HG03175 (cell line): ENCODE measurements at regions not wholly inside any gene's neighbourhood (a gene's known extent, or its start where the extent isn't known, plus 50 kb on each side); places are given as distances from the start of the nearest gene placed in this dataset.

Experiments
- ATAC-seq: cut with Tn5 transposase; IDR thresholded peaks from one replicate; pipeline ENCODE4 v1.9.1; 2021; ENCODE audit warnings: mild to moderate bottlenecking, moderate library complexity; ENCODE audit not compliant: unreplicated experiment

DNA sequence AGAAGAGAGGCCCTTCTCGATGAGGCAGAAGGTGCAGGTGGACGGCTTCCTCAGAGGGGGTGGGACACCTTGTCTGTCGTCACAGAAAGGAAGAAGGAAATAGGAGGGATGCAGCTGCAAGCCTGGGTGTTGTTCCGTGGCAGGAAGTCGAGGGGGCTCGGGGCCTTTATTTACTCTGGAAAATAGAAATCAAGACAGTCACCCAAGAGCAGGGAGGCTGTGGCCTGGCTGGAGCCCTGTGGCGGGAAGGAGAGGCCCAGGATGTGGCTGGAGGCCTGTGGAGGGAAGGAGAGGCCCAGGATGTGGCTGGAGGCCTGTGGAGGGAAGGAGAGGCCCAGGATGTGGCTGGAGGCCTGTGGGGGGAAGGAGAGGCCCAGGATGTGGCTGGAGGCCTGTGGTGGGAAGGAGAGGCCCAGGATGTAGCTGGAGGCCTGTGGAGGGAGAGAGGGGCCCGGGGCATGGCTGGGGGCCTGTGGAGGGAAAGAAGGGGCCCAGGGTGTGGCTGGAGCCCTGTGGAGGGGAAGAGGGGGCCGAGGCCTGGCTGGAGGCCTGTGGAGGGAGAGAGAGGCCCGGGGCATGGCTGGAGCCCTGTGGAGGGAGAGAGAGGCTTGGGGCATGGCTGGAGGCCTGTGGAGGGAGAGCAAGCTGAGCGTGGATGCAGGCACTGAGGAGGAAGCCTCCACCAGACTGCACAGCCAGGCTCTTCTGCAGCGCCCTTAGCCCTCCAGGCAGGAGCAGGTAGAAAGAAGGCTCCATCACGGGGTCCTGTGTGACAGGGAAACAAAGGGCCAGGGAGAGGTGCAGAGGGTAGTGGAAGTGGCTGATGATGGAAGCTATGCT, 97.3 kb upstream of the SFMBT2 start:
- no peak for ATAC-seq

DNA sequence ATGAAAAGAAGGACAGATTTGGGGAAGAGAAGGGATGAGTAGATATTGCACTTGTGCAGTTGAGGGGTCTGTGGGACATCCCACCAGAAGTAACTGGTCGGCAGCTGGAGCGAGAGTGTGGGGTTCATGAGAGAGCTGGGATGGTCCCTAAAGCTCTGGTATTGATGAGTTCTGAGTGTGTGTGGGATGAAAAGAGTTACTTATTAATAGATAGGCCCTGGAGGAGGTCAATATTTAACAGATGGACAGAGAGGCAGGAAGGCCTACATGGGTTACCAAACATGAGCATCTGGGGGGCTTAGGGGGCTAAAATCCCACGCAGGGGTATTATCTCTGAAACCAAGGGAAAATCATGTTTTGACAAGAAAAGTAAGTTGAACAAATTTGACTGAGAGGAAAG, 95.7 kb upstream of the SFMBT2 start:
- ATAC-seq: no peak

DNA sequence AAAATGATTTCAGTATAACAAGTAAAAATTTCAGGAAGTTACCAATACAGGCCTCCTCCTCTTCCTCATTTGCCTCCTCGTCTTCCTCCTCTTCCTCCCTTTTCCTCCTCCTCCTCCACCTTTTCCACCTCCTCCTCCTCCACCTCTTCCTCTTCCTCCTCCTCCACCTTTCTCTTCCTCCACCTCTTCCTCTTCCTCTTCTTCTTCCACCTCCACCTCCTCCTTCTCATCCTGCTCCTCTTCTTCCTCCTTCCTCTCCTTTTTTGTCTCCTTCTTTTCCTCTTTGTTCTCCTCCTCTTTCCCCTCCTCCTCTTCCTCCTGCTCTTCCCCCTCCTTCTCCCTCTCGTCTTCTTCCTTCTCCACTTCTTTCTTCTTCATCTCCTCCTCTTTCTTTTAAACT, 94.4 kb upstream of the SFMBT2 start:
- no peak for ATAC-seq

DNA sequence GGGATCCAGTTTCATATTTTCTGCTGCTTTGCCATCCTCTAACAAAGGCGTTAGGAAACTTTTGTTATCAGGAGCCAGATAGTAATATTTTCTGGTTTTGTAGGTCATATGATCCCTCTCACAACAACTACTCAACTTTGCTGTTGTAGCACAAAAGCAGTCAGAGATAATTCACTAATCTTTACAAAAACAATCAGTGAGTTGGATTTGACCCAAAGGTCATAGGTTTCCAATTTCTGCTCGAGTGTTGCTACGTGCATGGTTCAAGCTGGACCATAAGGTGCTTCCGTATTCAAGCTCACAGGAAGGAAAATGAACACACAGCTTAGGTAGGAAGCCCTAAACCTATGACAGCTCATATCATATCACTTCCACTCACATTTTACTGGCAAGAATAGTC, 92.4 kb upstream of the SFMBT2 start:
- no peak for ATAC-seq

DNA sequence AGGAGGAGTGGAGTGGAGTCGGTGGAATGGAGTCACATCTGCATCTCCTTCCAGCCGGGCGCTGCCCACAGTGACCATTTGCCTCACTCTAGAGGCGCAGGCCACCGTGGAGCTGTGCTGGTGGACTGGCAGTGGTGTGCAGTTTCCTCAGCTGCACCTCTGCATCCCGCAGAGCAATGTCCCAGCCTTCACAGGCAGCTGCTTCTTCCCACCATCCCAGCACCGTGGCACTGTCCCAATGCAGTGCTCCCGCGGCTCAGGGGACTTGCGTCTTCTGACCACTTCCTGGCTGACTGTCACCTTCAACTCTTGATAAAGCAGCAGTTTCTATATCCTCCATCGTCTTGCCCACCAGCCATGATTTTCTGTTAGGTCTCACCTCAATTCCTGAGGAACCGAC, 90.3 kb upstream of the SFMBT2 start:
- ATAC-seq: peak; percentile 41

DNA sequence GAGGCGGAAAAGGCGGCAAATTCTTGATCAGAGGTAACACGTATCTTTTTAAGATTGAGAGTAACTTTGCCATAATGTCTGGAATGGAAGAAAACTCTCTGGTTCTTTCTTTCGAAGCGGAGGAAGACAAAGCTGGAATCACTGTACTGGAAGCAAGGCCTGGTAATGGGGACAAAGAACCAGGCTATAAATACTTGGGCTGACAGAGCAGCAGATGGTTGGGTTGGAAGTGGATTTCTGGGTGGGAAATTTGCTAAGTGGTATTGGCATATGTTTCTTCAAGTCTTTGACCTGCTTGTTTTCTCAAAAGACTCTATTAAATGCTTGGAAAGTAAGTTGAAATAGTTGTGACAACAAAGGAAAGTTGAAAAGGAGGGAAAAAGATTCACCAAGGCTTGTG, 87.3 kb upstream of the SFMBT2 start:
- no peak for ATAC-seq

DNA sequence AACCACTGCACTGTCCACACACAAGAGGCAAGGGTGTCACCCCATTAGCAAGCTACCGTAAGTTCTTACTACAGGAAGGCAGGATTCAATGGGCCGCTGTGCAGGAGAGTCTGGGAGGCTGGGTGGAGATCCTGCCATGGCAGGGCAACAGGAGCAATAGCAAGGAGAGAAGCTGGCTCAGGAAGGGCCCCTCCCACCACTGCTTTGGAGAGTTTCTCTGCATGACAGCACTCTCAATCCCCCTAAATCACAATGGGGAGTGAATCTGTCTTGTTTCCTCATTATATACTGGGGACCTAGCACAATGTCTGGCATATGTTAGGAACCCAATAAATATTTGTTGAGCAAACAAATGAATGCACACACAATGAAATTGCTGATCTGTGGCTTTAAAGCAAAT, 83.2 kb upstream of the SFMBT2 start:
- no peak for ATAC-seq

DNA sequence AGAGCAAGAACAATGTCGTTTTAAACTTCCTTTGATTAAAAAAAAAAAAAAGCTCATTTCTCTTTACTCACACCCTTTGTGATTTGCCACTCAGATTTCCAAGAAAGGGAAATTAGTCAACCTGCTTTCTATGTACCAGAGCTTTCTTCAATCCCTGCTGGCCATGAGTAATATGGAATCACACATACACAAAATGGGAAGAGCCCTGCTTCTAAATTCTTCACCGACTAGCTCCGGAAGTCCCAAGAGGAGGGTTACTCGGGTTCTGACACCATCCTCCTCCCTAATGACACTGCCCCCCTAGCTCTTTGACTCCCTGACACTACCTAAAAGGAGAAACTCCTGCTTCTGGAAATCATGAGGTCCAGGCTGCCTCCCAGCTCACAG, 81.8 kb upstream of the SFMBT2 start:
- ATAC-seq: peak; percentile 29

DNA sequence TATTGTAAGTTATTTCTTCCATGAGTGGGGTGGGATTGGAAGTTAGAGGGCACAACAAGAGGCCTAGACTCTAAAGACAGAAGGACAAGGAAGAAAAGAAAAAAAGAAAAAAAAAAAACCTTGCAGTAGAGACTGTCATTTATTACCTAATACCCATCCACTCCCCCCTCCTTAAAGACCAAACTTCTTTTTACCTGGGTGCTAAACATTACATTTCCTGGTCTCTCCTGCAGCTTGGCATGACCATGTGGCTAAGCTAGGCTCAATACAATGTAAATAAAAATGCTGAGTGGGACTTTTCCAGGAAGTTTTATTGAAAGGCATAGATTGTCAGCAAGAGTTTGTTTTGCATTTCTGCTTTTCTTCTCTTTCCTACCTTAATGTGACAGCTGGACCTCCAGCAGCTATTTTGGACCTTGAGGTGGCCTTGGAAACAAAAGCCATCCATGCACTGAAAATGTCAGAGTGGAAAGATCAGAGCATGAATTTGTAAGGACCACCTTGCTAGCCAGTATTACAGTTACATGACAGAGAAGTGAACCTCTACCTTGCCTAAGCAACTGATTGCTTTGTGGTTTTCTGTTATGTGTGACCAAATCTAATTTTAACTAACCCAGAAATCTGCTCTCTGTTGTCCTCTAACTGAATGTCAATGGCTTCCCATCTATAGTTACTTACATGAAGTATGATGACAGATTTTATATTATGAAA, 81.3 kb upstream of the SFMBT2 start:
- ATAC-seq: peak; percentile 93

DNA sequence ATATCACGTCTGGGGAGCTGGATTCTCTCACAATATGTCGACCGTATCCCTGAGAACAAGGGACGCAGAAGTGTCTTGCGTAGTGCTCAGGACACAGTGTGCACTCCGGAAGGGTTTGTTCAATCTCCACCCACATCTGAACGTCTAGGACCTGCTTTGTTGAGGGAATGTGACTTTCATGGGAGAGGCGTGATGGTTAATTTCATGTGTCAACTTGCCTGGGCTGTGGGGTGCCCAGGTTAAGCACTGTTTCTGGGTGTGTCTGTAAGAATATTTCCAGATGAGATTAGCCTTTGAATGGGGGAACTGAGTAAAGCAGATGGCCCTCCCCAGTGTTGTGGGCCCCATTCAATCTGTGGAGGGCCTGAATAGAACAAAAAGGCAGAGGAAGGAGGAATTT, 80.4 kb upstream of the SFMBT2 start:
- no peak for ATAC-seq

DNA sequence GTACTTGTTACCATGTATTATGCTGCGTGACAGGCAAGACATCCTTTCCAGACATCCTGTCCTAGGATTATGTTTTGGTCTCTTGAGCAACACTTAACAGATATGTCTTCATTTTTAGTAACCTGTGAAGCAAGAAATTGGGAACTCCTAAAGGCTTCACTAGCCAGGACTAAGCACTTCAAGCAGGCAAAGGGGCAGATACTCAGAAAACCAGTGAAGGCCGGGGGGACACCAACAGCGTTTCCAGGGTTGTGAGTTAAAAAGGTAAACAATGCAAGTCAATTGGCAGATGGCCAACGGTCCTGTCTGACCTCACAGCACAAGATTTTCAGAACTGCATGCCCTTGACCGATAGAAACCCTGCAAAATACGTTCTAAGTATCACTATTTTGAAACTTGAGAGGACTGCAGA, 77.6 kb upstream of the SFMBT2 start:
- no peak for ATAC-seq

DNA sequence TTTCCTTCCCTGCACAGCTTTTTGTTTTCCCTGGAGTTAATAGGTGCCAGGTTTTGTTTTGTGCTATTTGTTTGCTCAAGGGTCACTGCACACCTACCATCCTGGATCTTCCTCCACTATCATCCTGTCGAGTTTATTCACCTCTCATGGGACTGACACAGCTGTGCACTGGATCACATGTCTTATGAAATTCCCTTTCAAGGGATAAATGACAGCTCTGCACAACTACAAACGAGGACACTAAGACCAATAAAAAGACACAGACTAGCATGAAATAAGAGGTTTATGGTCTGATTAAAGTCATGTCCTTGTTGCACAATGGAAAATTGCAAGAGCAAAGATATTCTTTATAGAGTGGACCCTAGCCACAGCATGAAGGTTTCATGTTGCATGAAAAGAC, 76.7 kb upstream of the SFMBT2 start:
- ATAC-seq: no peak

DNA sequence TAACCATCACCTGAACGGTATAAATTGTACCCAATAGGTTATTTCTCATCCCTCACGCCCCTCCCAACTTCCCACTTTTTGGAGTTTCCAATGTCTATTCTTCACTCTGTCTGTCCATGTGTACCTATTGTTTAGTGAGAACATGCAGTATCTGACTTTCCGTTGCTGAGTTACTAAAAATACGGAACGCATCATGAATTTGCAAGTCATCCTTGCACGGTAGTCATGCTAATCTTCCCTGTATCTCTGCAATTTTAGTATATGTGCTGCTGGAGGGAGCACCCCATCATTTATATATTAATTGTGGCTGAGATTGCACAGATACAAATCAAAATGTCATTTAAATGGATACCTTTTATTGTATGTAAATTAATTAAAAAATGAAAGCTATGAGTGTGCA, 75.7 kb upstream of the SFMBT2 start:
- ATAC-seq: no peak

DNA sequence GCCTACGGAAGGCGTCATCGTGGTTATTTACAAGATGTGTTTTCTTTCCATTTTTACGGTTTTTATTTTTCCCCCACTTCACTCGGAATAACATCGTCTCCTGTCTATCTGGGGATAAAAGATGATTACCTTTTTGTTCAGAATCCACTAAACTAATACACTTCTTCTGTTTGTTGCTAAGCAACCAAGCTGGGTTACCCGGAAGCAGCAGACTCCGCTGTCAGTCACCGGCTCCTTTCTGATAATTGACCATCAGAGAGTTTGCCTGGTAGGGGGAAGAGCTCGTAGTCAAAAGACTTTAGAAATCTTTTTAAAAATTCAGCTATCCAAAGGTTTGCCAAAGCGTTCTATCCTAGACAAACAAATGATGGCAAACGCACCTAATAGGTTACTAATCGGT, 75.0 kb upstream of the SFMBT2 start:
- no peak for ATAC-seq

DNA sequence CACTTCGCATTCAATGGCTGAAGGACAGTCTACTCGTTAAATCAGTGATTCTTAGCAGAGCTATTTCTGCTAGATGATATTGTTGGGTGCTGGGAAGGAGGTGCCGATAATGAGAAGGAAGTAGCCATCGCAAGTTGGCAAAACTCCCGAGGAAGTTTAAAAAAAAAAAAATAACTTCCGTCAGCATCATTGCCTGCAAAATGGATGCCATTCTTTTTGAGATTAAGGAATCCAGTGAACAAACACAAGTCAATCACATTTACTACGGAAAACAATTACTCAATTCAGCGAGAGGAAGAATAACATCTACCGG, 74.4 kb upstream of the SFMBT2 start:
- ATAC-seq: no peak

DNA sequence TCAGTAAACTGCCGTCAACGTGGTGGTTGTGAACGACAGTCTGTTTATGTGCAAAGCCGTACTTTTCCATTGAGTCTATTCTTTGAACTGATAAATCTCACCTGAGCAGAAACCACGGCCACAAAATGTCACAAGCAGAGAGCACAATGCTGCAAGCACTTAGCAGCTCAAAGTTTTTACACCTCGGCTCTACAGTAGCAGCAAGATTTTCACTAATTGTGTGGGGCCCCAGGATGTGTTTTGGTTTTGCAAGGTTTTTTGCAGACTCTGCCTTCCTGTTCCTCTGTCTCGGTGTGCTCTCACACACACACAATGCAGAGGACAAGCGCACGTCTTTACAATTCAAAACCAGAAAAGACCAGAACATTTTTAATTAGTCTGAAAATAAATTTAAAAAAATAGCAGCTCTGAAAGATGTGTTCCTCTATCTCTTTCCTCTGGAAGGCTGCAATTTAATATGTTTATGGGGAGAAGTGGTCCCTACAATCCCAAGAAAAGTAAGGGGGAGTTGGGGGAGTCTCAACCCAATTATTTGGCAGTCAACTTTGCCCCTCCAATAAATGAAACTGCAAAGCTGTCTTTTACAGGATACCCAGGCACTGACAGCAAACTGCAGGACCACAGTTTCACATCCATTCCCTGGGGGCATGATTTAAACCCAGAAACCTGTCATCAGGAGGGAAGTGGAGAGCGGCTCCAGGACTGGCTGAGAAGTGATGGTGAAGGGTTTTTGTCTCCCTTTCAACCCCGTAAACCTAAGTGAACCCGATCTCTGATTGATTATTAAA, 73.8 kb upstream of the SFMBT2 start:
- ATAC-seq: peak; percentile 73

DNA sequence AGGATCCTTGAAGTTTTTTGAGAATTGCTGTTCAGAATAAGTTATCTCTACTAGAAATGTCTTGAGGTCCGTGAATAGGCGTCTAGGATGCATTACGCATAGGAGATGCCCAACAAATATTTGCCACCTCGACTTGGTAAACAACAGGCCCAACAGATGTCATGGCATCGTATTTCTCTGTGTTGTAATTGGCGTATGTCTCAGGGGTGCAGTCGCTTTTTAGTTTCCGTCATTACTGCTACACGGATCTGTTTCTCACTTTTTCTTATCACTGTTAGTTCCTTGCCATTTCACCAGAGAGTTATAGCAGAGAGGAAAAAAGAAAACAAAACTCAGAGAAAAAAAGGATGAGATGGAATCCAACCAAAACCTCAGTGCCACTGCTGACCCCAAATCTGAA, 73.0 kb upstream of the SFMBT2 start:
- no peak for ATAC-seq

DNA sequence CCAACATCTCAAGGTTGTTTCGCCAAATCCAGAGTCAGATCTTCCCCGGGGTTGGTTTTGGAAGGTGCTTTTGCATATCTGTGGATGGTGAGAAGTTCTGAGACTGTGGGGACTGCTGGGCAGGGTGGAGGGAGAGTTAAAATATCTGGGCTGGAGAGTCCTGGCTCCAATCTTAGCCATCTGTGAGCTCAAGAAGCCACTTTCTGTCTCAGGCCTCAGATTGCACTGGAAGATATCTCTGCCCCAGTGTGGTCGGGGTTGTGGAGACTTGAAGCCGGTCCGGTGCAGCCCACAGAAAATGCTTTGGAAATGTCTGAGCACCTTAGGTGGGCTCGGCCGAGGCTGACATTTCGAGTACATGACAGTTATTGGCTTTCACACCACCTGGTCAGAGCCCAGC, 72.2 kb upstream of the SFMBT2 start:
- no peak for ATAC-seq

DNA sequence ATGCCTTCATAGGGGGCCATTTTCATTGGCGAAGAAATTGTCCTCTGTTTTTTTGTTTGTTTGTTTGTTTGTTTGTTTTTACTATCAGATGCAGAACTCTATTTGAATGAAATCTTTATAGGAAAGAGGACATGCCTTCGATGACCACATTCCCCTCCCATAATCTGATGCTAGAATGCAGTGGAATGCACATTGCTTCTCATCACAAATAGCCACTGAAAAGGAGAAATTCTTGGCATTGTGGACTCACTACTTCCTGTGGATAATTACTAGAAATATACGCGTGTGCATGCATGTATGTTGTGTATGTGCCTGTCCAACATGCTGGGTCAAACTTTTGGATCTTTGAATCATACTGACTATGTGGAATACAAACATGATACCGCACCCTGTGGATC, 70.5 kb upstream of the SFMBT2 start:
- no peak for ATAC-seq

DNA sequence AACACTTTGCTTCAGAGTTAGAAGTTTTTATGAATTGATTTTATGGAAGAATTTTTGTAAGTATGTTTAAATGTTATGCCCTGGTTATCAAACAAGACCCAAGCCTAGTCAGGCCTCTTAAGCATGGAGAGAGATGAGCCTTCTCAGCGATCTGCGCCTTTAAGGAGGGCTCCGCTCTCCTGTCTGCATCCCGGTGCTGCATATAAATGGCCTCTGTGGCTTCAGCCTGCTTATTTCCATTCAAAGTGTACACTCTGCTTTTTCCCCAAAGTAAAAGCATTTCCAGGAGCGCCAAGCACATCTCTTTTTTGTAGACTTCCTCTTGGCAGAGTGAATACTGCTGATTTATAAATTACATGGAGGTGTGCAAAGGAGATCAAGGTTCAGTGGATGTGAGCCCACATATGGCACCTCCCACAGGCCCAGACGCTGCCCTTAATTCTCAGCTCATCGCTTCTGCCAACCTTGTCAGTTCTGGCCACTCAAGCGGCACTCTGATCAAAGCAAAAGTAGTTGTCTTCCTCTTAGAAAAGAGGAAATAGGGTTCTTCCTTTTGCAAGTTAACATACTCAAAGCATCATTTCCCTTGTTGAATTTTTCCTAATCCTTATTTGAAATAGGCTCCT, 70.0 kb upstream of the SFMBT2 start:
- peak; percentile 59 for ATAC-seq

DNA sequence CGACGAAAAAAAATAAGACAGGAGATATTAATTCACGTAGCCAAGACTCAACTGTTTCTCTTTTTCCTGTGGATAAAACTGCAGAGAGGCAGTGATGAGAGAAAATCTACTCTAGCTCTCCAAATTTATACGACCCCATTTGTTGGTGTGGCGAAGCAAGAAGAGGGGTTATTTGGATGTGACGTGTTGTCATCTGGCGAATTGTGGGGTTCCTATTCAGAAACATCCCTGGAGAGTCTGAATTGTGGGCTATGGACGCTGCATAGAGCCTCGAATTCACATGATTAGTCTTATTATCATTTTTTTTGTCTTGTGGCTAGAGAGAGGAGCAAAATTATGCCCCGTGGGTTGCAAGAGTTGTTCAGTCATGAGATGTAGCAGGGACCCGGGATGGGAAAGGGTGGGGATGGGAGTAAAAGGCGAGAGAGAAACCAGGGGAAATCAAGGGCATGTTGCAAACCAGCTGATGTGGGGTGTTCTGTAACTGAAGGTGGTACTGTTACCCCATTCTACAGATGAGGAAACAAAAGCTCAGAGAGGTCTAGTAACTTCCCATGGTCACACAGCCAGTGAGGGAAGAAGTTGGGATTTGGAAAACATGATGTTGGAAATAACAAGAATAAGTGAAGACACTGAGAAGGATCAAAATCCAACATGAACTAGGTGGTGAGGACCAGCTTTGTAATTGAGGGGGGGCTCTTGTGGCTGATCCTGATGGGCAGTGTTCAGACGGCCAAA, 69.2 kb upstream of the SFMBT2 start:
- no peak for ATAC-seq
